Embryonic facial prominence (tissue), 1 donor: ENCODE measurements at regions not wholly inside any gene's neighbourhood (a gene's known extent, or its start where the extent isn't known, plus 50 kb on each side); places are given as distances from the start of the nearest gene placed in this dataset.

Experiments
- DNase-seq: peaks from one replicate; pipeline ENCODE4 v3.0.0-alpha.2; 2016; ENCODE audit errors: extremely low spot score

DNA sequence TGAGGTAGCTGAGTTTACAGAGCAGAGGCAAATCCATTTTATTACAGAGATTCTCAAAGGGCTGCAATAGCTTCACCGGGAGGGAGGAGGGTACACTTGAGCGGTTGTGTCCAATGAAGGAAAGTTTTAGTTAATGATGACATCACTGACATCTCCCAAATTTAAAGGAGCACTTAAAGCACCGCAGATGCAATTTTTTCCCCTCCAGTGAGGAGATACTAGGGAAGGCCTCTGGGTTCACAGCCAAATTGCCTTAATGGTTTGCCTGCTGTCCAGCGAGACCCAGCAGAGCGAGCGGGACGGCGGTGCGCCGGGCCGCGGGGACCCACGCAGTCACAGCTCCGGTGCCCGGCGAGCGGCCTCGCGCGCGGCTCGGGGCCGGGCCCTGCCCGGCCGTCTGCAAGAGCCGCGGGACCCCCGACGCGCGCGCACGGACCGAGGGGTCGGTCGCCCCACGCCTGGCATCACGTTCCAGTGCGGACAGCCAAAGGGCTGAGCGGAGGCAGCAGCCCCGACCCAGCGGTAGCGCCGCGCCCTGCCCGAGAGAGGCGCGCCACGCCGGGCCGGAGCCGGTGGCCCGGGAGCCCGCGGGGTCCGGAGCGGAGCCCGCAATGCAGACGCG is 160.5 kb upstream of the CHRNA7 start:
- DNase-seq, result no peak

- peak; percentile 66 for DNase-seq
Measured at GRCh38 chr15:31870328-31871165, 159.8 kb upstream of the CHRNA7 start, which contains the start of gene OTUD7A. TSS of gene OTUD7A (minus strand) at chr15:31870673.

DNA sequence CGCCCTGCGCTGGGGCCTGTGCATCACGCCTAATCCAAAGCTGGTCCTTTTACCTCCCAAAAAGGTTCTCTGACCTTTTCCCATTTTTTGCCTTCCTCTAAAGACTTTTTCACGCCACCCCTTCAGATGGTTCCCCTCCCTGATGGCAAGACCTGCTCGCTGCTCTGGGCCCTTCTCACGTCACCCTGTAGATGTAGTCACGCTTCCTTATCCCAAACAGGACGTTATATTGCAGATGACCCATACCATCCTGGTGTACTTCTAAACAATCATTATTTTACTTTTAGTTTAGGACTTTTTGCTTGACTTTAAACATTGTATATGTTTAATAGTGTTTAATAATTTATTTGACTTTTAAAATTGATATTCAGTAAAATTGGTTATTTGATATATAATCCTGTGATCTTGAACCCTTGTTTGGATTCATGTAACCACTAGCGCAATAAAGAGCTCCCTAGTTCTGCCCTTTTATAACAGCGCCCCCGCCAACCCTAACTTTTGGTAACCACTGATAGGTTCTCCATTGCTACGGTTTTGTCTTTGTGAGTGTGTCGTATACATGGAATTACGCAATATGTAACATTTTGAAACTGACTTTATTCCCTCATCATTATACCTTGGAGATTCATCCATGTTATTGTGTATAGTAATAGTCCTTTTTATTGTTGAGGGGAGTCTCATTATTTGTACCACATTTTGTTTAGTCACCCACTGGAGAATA is 159.0 kb upstream of the CHRNA7 start:
- no peak for DNase-seq

GRCh38 chr15:31871887-31872281 is 158.4 kb upstream of the CHRNA7 start:
- no peak for DNase-seq

DNA sequence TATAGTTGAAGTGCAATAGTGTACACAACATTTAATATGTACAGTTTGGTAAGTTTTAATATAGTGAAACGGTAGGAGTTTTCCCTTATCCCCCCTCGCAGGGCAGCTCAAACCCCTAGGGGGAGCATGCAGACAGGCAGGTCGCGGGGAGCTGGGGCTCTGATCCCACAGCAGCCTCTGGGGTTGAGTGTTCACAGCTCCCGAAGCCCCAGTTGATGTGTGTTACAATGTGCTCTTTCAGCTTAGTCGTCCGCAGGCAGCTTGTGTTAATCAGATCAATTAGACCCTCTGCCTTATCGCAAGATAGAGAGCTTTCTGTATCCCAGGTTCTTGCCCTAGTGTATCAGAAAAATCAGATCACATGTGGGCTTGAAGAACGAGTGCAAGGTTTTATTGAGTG is 143.1 kb upstream of the CHRNA7 start:
- DNase-seq, result no peak

- DNase-seq, result no peak
Measured at GRCh38 chr15:31892513-31892912, 137.8 kb upstream of the CHRNA7 start.

DNA sequence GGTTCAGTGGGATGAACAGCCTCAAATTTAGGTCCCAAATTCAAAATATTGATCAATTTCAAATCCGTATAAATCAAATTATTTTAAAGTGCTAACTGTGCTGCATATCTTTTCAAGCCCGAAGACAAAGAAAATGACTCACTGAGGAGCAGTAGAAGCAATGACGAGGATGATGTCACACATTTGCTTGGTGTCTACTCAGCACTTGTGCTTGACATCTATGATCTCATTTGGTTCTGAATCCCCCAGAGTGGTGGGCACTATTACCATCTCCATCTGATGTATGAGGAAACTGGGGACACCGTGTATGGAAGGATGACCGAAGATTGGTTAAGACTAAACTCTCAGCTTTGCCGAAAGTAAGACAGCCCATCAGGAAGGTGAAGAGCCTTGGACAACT is 136.5 kb upstream of the CHRNA7 start:
- no peak for DNase-seq

DNA sequence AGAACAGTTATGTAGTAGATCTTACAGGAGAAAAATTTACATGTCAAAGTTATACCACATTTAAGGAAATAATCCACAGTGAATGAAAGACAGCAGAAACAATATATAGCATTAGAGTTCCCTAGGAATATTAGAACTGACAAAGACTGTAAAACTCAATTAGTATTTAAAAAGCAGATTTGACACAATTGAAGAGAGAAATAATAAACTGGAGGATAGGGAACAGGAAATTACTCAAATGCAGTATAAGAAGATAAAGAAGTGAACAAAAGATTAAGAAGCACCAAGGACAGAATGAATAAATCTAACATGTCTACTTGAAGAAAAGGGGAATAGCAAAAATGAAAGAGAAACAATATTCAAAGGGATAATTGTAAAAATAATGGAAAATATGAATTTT is 132.6 kb upstream of the CHRNA7 start:
- DNase-seq, result no peak

- DNase-seq, result no peak
Measured at GRCh38 chr15:31901501-31901900, 128.8 kb upstream of the CHRNA7 start.

- DNase-seq, result no peak
Measured at GRCh38 chr15:31905054-31905453, 125.3 kb upstream of the CHRNA7 start.

DNA sequence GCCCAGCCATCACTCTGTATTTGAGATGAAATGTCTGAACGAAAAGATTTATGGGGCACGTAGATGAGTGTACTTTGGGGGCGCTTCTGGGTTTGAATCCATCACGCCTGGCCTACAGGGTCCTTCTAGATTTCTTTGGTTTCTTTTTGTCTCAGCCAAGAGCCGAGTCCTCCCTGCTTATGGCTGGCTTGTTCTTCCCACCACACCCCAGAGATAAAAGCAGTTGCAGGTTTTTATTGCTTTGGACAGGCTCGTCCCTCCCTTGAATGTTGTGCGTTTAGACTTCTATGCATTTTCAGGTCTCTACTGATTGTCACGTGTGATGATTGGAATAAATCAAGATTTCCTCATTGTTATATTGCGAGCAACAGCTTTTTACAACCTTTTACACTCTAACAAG is 104.8 kb upstream of the CHRNA7 start:
- no peak for DNase-seq

GRCh38 chr15:31930967-31931366 is 99.3 kb upstream of the CHRNA7 start:
- DNase-seq, result no peak

GRCh38 chr15:31932576-31932975 is 97.7 kb upstream of the CHRNA7 start:
- no peak for DNase-seq

DNA sequence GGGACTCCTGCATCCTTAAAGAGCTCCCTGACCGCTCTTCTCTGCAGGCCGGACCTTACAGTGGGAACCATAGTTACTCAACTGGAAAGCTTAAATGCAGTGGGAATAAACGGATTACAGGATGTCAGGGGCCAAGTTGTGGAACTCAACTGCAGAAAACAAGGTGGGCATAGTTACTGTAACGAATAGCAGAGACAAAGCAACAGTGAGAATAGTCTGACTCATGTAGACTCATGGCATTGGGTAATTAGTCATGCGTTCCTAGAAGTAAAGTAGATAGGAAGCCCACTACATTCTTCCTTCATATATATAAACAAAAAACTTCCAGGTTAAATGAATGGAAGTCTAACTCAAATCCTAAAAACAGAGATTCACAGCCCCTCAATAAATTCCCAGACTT is 95.5 kb upstream of the CHRNA7 start:
- DNase-seq, result no peak

- DNase-seq, result no peak
Measured at GRCh38 chr15:31953478-31953877, 76.8 kb upstream of the CHRNA7 start.

- DNase-seq, result no peak
Measured at GRCh38 chr15:31954374-31955172, 75.7 kb upstream of the CHRNA7 start.

GRCh38 chr15:31955734-31956133 is 74.6 kb upstream of the CHRNA7 start:
- no peak for DNase-seq

DNA sequence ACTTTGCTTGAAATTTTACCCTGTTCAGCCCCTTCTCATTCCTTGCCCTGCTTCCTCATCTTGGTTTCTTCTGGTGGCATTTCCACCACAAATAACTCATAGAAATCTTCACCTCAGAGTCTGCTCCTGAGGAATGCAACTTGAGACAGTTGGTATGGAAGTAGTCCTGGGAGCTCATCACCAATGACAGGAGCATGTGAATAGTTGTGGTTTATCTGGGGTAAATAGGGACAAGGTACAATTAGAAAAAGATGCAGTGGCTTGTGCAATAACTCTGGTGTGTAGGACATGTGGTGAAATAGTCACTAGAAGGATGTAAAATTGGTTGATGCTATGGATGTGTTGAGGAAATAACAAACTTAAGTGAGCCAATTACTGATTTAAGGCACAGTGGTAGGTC is 72.7 kb upstream of the CHRNA7 start:
- no peak for DNase-seq

- DNase-seq, result no peak
Measured at GRCh38 chr15:31964586-31965307, 65.6 kb upstream of the CHRNA7 start.

- DNase-seq, result no peak
Measured at GRCh38 chr15:31970007-31970406, 60.3 kb upstream of the CHRNA7 start.

DNA sequence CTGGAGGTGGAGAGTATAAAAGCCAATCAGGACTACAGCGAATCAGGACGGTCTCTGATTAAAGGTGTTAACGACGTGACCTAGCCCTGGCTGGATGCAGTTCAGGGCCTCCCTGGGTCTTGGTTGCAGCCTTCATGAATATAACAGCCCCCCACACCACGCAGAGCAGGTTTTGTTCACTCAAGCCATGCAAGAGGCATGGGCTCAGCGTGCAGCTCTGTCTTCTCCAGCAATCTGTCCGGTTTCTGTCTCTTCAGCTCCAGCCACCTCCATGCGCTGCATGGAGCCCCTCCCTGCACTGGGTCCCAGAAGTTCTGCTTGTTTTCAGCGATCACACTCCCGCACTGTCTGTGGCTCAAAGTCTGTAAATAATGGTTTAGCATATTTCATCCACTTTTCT is 57.1 kb upstream of the CHRNA7 start:
- no peak for DNase-seq
